ENCODE measurements at regions not wholly inside any gene's neighbourhood (a gene's known extent, or its start where the extent isn't known, plus 50 kb on each side); places are given as distances from the start of the nearest gene placed in this dataset.
"Not testable (repeated sequence)": the region's sequence is repeated elsewhere in the genome, so short reads cannot be mapped to it uniquely, and the experiment has no call there.

DNA sequence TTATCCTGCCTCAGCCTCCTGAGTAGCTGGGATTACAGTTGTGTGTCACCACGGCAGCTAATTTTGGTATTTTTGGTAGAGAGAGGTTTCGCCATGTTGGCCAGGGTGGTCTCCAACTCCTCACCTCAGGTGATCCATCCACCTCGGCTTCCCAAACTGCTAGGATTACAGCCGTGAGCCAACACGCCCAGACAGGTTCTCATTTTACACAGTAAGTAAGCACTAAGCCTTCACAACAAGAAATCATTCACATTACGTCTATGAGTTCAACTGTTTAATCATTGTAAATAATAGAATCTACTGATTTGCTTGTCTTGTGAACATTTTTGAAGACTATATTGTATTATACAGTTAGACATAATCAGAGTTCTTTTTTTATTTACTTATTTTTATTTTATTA, 131.5 kb upstream of the LRATD1 start:
- Histone ChIP-seq H3K4me1 (no peaks in the 10 kb centered on the region), H3K36me3 (no peaks in the 10 kb centered on the region), H3K4me3 (no peak overlapping the region), H3K27ac (no peak overlapping the region), H3K27me3 (no peaks in the 10 kb centered on the region), H3K9me3 (no peaks in the 10 kb centered on the region)
- WGBS, 4 donors, result 82 to 90% (median 86%) methylated on average over 6 of the region's 6 CpGs
- no peak for ATAC-seq
- intact Hi-C loops (cut with DNase I), result no loop called here
- no peak for TF ChIP-seq POLR2A (IDR thresholded peaks at IDR 0.05)
- TF ChIP-seq CTCF (IDR thresholded peaks at IDR 0.05), result no peak
- no peak for DNase-seq

DNA sequence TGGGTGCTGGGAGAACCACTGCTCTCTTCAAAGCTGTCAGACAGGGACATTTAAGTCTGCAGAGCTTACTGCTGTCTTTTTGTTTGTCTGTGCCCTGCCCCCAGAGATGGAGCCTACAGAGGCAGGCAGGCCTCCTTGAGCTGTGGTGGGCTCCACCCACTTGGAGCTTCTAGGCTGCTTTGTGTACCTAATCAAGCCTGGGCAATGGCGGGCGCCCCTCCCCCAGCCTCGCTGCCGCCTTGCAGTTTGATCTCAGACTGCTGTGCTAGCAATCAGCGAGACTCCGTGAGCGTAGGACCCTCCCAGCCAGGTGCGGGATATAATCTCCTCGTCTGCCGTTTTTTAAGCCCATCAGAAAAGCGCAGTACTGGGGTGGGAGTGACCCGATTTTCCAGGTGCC, 125.6 kb upstream of the LRATD1 start:
- DNase-seq; H3K27ac ChIP-seq; H3K27me3 ChIP-seq; H3K9me3 ChIP-seq; H3K4me3 ChIP-seq; ATAC-seq; intact Hi-C loops (cut with DNase I); H3K4me1 ChIP-seq; H3K36me3 ChIP-seq: not testable (repeated sequence)
- 89 to 94% (median 91%) methylated on average over 8 to 12 of the region's 12 CpGs for WGBS, 4 donors

DNA sequence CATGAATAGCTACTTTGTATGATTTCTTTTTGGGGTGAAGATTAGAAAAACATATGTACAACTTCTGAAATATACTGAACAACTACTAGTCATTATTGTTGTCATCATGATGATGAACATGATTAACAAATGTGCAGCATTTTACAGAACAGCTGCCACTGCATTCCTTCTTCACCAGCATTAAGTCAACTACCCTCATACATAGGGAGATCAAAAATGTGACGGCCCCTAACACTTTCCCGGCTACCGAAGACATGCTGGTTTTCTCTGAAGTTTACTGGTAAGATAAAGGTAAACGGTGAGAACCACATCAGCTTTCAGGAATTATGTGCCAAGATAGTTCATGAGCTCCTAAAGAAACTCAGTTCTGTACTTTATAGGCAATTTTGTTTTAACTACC, 121.0 kb upstream of the LRATD1 start:
- intact Hi-C loops (cut with DNase I), result no loop called here
- WGBS, 4 donors, result 67 to 90% (median 78%) methylated on average over 4 of the region's 4 CpGs

DNA sequence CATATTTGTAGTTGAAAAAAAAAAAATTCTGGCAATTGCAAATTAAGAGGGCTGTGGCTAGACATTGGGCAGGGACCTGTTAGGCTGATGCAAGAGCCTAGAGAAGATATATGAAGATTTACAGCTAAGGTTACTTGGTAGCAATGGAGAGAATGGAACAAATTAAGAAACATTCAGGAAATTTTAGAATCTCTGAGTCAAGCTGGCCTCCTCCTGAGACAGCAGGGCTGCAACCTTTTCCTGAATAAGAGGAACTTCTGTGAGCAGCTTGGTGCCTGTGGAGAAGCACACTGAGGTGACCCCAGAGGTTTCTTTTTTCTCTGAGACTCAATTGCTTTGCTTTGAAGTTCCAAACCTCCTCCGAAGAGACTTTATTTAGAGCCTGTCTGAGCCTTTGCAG, 118.6 kb upstream of the LRATD1 start:
- intact Hi-C loops (cut with DNase I), result no loop called here
- no peak for DNase-seq
- no peak for ATAC-seq
- Histone ChIP-seq H3K4me3 (no peak overlapping the region), H3K36me3 (no peaks in the 10 kb centered on the region), H3K4me1 (no peaks in the 10 kb centered on the region), H3K9me3 (no peaks in the 10 kb centered on the region), H3K27ac (no peak overlapping the region), H3K27me3 (no peaks in the 10 kb centered on the region)
- WGBS, 4 donors, result 20 to 34% (median 29%) methylated on average over 1 of the region's 1 CpG
- TF ChIP-seq POLR2A (IDR thresholded peaks at IDR 0.05), result no peak
- no peak for TF ChIP-seq CTCF (IDR thresholded peaks at IDR 0.05)

More for the DNA sequence above, 121.0 kb upstream of the LRATD1 start:
- H3K36me3 ChIP-seq, result no peaks in the 10 kb centered on the region
- no peaks in the 10 kb centered on the region for H3K27me3 ChIP-seq
- no peak overlapping the region for H3K27ac ChIP-seq
- TF ChIP-seq POLR2A (IDR thresholded peaks at IDR 0.05) (no peak), CTCF (IDR thresholded peaks at IDR 0.05) (no peak)
- H3K4me3 ChIP-seq, result no peak overlapping the region
- no peak for ATAC-seq
- no peaks in the 10 kb centered on the region for H3K4me1 ChIP-seq
- no peaks in the 10 kb centered on the region for H3K9me3 ChIP-seq
- no peak for DNase-seq

GRCh38 chr2:14516844-14517243, 115.7 kb upstream of the LRATD1 start:
- Histone ChIP-seq H3K9me3 (no peaks in the 10 kb centered on the region), H3K27me3 (no peaks in the 10 kb centered on the region), H3K27ac (no peak overlapping the region), H3K36me3 (no peaks in the 10 kb centered on the region), H3K4me3 (no peak overlapping the region), H3K4me1 (no peaks in the 10 kb centered on the region)
- TF ChIP-seq CTCF (IDR thresholded peaks at IDR 0.05) (no peak), POLR2A (IDR thresholded peaks at IDR 0.05) (no peak)
- intact Hi-C loops (cut with DNase I), result no loop called here
- no peak for DNase-seq
- no peak for ATAC-seq
- 82 to 92% (median 88%) methylated on average over 1 of the region's 1 CpG for WGBS, 4 donors

Data from heart left ventricle (tissue), 16 donors.